ENCODE measurements at regions not wholly inside any gene's neighbourhood (a gene's known extent, or its start where the extent isn't known, plus 50 kb on each side); places are given as distances from the start of the nearest gene placed in this dataset.

DNA sequence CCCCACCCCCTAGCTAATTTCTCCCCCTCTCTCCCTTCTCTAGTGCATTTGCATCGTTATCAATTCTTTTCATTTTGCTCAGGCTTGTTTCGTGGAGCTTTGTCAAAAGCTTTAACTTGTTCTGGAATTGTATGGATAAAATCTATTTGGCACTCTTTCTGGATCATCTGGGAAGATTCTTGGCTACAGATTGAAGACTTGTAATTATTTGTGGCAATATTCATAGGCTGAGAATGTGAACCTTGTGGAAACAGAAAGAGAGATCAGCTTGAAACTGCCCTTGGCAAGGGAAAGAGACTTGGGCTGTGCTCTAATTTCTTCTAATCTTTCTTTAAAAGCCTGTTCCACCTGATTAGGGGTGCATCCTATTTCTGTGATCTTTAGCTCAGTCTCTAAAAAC, 340.6 kb upstream of the DAB2 start:
- TF ChIP-seq EZH2 (optimal IDR thresholded peaks at IDR 0.05; ENCODE audit: low read depth, low read length) (no peak), EZH2phosphoT487 (IDR thresholded peaks at IDR 0.05; ENCODE audit: low read length) (no peak)

Measured in MM.1S (cell line).